OCI-LY1 (cell line): ENCODE measurements at regions not wholly inside any gene's neighbourhood (a gene's known extent, or its start where the extent isn't known, plus 50 kb on each side); places are given as distances from the start of the nearest gene placed in this dataset.

Experiments used
- H2AFZ ChIP-seq: fragments of 200-600 bp; sonication (generic), shearing (Covaris generic); 2 replicates; pipeline ENCODE4 v1.6.0; 2014; ENCODE audit warnings: antibody characterized with exemption, mild to moderate bottlenecking, low read length
- H3F3A ChIP-seq: fragments of 200-600 bp; sonication (generic), shearing (Covaris generic); 2 replicates; pipeline ENCODE4 v1.6.0; 2014; ENCODE audit warnings: mild to moderate bottlenecking, antibody characterized with exemption, low read length, moderate library complexity; ENCODE audit not compliant: insufficient read depth
- H3K27ac ChIP-seq: fragments of 200-600 bp; sonication (generic); 2 replicates; pipeline ENCODE4 v1.5.1; 2014; ENCODE audit warnings: low read length, mixed run types, mild to moderate bottlenecking, low read depth; ENCODE audit not compliant: poor library complexity, severe bottlenecking
- H3K27me3 ChIP-seq: fragments of 200-600 bp; sonication (generic); 2 replicates; pipeline ENCODE4 v1.6.0; 2014; ENCODE audit warnings: antibody characterized with exemption, mild to moderate bottlenecking, low read length, moderate library complexity; ENCODE audit not compliant: insufficient read depth
- H3K36me3 ChIP-seq: fragments of 200-600 bp; sonication (generic); 2 replicates; pipeline ENCODE4 v1.6.1; 2014; ENCODE audit warnings: mild to moderate bottlenecking, antibody characterized with exemption, low read length, moderate library complexity, mixed read lengths; ENCODE audit not compliant: insufficient read depth
- H3K4me1 ChIP-seq: fragments of 200-600 bp; sonication (generic); 2 replicates; pipeline ENCODE4 v1.5.1; 2014; ENCODE audit warnings: mild to moderate bottlenecking, low read length, moderate library complexity; ENCODE audit not compliant: insufficient read depth, severe bottlenecking
- H3K4me2 ChIP-seq: fragments of 200-600 bp; sonication (generic), shearing (Covaris generic); 2 replicates; pipeline ENCODE4 v1.6.1; 2014; ENCODE audit warnings: low read length
- H3K4me3 ChIP-seq: fragments of 200-600 bp; sonication (generic); 2 replicates; pipeline ENCODE4 v1.5.1; 2014; ENCODE audit warnings: low read length, low read depth, mild to moderate bottlenecking, mixed read lengths; ENCODE audit not compliant: poor library complexity, severe bottlenecking
- H3K79me2 ChIP-seq: fragments of 200-600 bp; shearing (Covaris generic); 2 replicates; pipeline ENCODE4 v1.6.1; 2016; ENCODE audit warnings: mixed run types, low read length, mixed read lengths; ENCODE audit not compliant: insufficient read depth
- H3K9ac ChIP-seq: fragments of 200-600 bp; sonication (generic), shearing (Covaris generic); 2 replicates; pipeline ENCODE4 v1.6.1; 2014; ENCODE audit warnings: mild to moderate bottlenecking, low read length, mixed read lengths
- H3K9me2 ChIP-seq: fragments of 200-600 bp; sonication (generic), shearing (Covaris generic); 2 replicates; pipeline ENCODE4 v1.6.1; 2014; ENCODE audit warnings: low read depth, mild to moderate bottlenecking, low read length, mixed read lengths
- H3K9me3 ChIP-seq: fragments of 200-600 bp; shearing (Covaris generic); 2 replicates; pipeline ENCODE4 v1.6.1; 2014; ENCODE audit warnings: low read length, mixed read lengths
- H4K20me1 ChIP-seq: fragments of 200-600 bp; sonication (generic), shearing (Covaris generic); 2 replicates; pipeline ENCODE4 v1.6.0; 2016; ENCODE audit warnings: mild to moderate bottlenecking, low read length; ENCODE audit not compliant: insufficient read depth
- CTCF ChIP-seq: fragments of 200-600 bp; sonication (generic), shearing (Covaris generic); IDR thresholded peaks from 2 replicates; pipeline ENCODE4 v1.5.1; 2017; ENCODE audit warnings: mild to moderate bottlenecking, antibody characterized with exemption, low read length, moderate library complexity, mixed read lengths
- EZH2 ChIP-seq: fragments of 200-600 bp; sonication (generic), shearing (Covaris generic); IDR thresholded peaks from 2 replicates; pipeline ENCODE4 v1.8.0; 2017; ENCODE audit warnings: borderline replicate concordance, mixed run types, mild to moderate bottlenecking, antibody characterized with exemption, low read length, moderate library complexity, mixed read lengths

GRCh38 chr1:99361406-99361805 is 97.1 kb downstream of the PLPPR4 start:
- Histone ChIP-seq H3K36me3 (no peaks in the 10 kb centered on the region), H3K27me3 (no peaks in the 10 kb centered on the region), H3K9me2 (no peaks in the 10 kb centered on the region), H2AFZ (no peak overlapping the region), H4K20me1 (no peaks in the 10 kb centered on the region), H3F3A (no peaks in the 10 kb centered on the region), H3K4me2 (no peak overlapping the region), H3K4me3 (no peak overlapping the region), H3K79me2 (no peaks in the 10 kb centered on the region), H3K9me3 (no peaks in the 10 kb centered on the region), H3K9ac (no peak overlapping the region), H3K27ac (no peak overlapping the region), H3K4me1 (no peaks in the 10 kb centered on the region)
- TF ChIP-seq CTCF (no peak), EZH2 (no peak)

- H3K4me1 ChIP-seq, result no peaks in the 10 kb centered on the region
- no peak overlapping the region for H3K27ac ChIP-seq
- TF ChIP-seq CTCF, result no peak
- no peak for TF ChIP-seq EZH2
- no peaks in the 10 kb centered on the region for H3K9me3 ChIP-seq
- H4K20me1 ChIP-seq, result no peaks in the 10 kb centered on the region
- H3K4me3 ChIP-seq, result no peak overlapping the region
- no peaks in the 10 kb centered on the region for H3K79me2 ChIP-seq
- H2AFZ ChIP-seq, result no peak overlapping the region
- no peaks in the 10 kb centered on the region for H3F3A ChIP-seq
- H3K9ac ChIP-seq, result no peak overlapping the region
- H3K4me2 ChIP-seq, result no peak overlapping the region
- H3K27me3 ChIP-seq, result no peaks in the 10 kb centered on the region
- no peaks in the 10 kb centered on the region for H3K36me3 ChIP-seq
- H3K9me2 ChIP-seq, result no peaks in the 10 kb centered on the region
These were observed 99.2 kb downstream of the PLPPR4 start for GRCh38 chr1:99363531-99363930.

- H3K4me3 ChIP-seq, result no peak overlapping the region
- H3K79me2 ChIP-seq, result no peaks in the 10 kb centered on the region
- no peak overlapping the region for H2AFZ ChIP-seq
- H3K27ac ChIP-seq, result no peak overlapping the region
- no peaks in the 10 kb centered on the region for H3K9me3 ChIP-seq
- H3K9me2 ChIP-seq, result no peaks in the 10 kb centered on the region
- H3K4me1 ChIP-seq, result no peaks in the 10 kb centered on the region
- H3K27me3 ChIP-seq, result no peaks in the 10 kb centered on the region
- no peaks in the 10 kb centered on the region for H4K20me1 ChIP-seq
- no peaks in the 10 kb centered on the region for H3K36me3 ChIP-seq
- no peak overlapping the region for H3K9ac ChIP-seq
- TF ChIP-seq EZH2 (no peak), CTCF (no peak)
- no peaks in the 10 kb centered on the region for H3F3A ChIP-seq
- no peak overlapping the region for H3K4me2 ChIP-seq
These were observed 100.8 kb downstream of the PLPPR4 start for GRCh38 chr1:99365141-99365540.
